22Rv1 (cell line): ENCODE measurements at regions not wholly inside any gene's neighbourhood (a gene's known extent, or its start where the extent isn't known, plus 50 kb on each side); places are given as distances from the start of the nearest gene placed in this dataset.

ENCODE experiments used
- H3K27ac ChIP-seq: fragments of 450-650 bp; 2 replicates; pipeline ENCODE4 v1.5.1; 2017
- ZFX ChIP-seq: fragments of 450-650 bp; IDR thresholded peaks from 2 replicates; pipeline ENCODE4 v1.6.1; 2017; ENCODE audit warnings: antibody characterized with exemption, borderline replicate concordance
- TF ChIP-seq, protein P1 (sequence below): fragments of 450-650 bp; IDR thresholded peaks from 2 replicates; pipeline ENCODE4 v1.5.1; 2017; ENCODE audit warnings: mild to moderate bottlenecking

DNA sequence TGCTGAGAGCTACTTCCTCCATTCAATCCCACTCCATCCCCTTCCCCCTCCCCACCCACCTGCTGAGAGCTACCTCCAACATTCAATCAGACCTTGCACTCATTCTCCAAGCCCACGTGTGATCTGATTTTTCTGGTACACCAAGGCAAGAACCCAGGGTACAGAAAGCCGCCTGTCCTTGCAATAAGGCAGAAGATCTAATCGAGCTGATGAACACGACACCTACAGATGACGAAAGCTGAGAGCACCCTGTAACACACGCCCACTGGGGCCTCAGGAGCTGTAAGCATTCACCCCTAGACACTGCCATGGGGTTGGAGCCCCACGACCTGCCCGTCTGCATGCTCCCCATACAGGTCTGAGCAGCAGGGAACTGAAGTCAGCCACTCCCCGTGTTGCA is 58.3 kb downstream of the TRIML1 start:
- H3K27ac ChIP-seq = no peak overlapping the region
- TF ChIP-seq ZFX = no peak

DNA sequence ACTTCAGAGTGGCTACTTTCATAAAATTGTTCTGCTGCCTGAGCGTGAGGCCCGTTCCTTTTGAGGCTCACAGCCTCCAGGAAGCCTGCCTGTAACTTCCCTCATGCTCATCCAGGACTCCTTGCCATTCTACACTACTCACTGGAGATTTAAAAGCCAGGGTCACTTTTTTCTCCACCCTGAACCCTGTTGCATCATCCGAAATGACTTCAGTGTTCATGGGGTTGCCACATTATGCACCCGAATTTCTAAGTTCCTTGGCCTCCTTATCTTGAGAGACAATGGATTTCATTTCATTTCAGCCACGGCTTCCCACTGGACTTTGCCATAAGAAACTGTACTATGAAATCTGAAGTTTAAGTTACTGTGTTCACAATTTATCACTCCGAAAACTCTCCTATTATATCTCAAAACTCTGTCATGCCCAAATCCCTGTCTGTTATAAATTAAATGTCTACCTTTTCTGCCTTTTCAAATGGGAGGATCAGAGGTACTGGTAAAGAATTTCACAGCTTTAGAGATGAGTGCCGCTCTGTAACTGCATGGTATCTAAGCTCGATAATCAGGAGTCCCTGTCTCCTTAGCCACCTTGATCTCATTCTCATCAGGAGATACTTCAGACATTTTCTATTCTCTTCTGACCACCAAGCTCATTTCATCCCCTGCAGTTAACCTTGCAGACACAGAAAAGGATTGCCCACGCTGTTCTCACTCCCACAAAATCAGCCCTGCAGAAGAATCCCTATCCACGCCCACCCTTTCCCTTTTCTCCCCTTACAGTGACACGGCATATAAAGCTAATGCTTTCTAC is 59.9 kb downstream of the TRIML1 start:
- TF ChIP-seq ZFX = no peak
- TF ChIP-seq, protein P1, sequence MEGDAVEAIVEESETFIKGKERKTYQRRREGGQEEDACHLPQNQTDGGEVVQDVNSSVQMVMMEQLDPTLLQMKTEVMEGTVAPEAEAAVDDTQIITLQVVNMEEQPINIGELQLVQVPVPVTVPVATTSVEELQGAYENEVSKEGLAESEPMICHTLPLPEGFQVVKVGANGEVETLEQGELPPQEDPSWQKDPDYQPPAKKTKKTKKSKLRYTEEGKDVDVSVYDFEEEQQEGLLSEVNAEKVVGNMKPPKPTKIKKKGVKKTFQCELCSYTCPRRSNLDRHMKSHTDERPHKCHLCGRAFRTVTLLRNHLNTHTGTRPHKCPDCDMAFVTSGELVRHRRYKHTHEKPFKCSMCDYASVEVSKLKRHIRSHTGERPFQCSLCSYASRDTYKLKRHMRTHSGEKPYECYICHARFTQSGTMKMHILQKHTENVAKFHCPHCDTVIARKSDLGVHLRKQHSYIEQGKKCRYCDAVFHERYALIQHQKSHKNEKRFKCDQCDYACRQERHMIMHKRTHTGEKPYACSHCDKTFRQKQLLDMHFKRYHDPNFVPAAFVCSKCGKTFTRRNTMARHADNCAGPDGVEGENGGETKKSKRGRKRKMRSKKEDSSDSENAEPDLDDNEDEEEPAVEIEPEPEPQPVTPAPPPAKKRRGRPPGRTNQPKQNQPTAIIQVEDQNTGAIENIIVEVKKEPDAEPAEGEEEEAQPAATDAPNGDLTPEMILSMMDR = no peak
- H3K27ac ChIP-seq = no peak overlapping the region

DNA sequence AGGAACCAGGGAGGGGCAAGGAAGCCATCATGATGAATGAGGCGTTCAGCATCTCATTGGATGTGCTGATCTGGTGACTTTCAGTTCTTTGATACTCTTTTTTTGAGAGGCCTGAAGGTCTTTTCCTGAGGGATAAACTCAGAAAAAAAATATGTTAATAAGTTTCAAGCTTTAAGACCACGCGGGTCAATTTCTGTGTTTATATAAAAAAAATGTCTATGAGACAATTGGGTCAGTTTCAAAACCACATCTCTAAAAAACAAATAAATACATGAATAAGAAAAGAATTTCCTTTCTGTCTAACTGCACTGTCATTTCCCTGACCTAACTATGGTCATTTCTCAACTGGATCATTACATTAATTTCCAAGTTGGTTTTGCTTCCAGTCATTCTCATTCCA is 62.6 kb downstream of the TRIML1 start:
- TF ChIP-seq, protein P1 = no peak
- TF ChIP-seq ZFX = no peak
- no peak overlapping the region for H3K27ac ChIP-seq

DNA sequence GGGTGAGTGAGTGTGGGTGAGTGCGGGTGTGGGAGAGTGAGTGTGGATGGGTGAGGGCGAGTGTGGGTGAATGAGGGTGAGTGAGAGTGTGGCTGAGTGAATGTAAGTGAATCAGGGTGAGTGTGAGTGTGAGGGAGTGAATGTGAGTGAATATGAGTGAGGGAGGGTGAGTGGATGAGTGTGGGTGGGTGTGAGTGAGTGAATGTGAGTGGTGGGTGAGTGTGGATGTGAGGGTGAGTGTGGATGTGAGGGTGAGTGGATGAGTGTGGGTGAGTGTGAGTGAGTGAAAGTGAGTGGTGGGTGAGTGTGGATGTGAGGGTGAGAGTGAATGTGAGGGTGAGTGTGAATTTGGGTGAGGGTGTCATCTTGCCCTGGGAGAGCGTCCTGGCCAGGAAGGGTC is 67.5 kb downstream of the TRIML1 start:
- H3K27ac ChIP-seq = no peak overlapping the region
- no peak for TF ChIP-seq ZFX
- TF ChIP-seq, protein P1 = no peak

DNA sequence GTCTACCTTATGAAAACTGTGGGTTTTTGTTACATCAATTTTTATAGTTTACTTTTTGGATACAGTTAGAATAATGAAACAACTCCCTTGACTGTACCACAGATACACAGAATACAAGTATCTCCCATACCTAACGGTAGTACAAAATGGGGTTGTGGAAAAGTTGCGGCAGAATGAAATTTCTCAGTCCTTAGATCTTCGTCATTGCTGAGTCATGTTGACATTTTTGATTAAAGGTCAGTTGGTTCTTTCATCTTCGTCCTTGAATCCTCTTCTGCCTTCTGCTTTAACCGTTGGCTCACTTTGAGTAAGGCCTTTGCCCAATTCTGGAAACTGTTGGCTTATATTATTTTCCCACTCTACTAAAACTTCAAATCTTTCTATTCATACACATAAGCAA is 75.6 kb downstream of the TRIML1 start:
- H3K27ac ChIP-seq = no peak overlapping the region
- no peak for TF ChIP-seq ZFX
- TF ChIP-seq, protein P1 = no peak

DNA sequence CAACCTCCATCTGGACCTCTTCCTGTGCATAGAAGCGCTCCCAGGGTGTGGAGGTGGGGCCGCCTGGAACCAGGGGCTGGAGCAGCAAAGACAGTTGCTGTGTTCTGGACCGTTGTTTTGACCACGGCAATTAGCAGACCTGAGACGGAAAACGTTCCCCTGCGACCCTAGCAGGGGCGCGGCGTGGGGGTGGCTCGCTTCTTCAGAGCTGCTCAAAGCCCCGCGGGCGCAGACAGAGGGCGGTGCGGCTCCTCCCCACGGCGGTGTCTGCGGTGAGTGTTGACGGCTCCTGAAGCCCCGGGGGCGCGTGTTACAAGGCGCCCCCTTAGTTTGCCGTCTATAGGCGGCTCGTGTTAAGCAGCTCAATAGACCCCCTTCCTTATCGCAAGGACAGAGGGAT is 79.2 kb downstream of the TRIML1 start:
- no peak for TF ChIP-seq ZFX
- TF ChIP-seq, protein P1 = no peak
- no peak overlapping the region for H3K27ac ChIP-seq

DNA sequence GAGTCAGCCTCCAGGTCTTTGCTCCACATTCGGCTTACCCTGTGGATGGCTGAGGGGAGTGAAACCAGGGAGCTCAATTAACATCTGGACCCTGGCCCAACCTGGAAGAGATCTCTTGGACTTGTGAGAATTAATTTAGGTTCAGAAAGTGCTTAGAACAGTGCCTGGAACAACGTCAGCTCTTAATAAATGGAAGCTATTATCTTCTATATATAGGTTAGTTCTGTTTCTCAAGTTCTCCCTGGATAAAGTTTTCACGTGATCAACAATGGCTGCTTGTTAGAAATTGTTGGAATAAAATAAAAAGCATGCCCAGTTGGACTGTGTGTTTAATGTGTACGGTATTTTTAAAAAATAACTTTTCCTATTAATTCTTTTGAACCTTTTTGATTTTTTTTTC is 80.8 kb downstream of the TRIML1 start:
- TF ChIP-seq, protein P1 = no peak
- TF ChIP-seq ZFX = no peak
- no peak overlapping the region for H3K27ac ChIP-seq

DNA sequence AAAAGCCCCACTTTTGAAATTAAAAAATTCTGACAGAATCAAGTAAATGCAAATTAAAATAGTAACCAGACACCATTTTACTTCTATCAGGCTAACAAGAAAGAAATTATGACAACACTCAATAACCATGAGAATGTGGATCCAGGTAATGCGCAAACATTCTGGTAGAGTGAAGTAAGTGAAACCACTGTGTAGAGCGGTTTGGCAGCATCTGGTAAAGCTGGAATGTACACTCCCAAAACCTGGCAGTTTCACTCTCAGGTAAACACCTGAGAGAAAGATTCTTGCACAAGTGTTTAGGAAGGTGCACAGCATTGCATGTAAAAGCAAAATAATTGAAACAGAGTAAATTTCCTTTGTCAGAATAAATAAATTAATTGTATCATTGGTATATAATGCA is 81.8 kb downstream of the TRIML1 start:
- no peak overlapping the region for H3K27ac ChIP-seq
- TF ChIP-seq, protein P1 = no peak
- no peak for TF ChIP-seq ZFX
